HuH-7 (cell line): ENCODE measurements at regions not wholly inside any gene's neighbourhood (a gene's known extent, or its start where the extent isn't known, plus 50 kb on each side); places are given as distances from the start of the nearest gene placed in this dataset.
A peak's percentile ranks its signal among the peaks of the same experiment; 100 is the strongest.
"Not testable (repeated sequence)": the region's sequence is repeated elsewhere in the genome, so short reads cannot be mapped to it uniquely, and the experiment has no call there.

ENCODE experiments used
- DNase-seq: peaks from one replicate; pipeline ENCODE4 v3.0.0; 2011; ENCODE audit warnings: low spot score

DNA sequence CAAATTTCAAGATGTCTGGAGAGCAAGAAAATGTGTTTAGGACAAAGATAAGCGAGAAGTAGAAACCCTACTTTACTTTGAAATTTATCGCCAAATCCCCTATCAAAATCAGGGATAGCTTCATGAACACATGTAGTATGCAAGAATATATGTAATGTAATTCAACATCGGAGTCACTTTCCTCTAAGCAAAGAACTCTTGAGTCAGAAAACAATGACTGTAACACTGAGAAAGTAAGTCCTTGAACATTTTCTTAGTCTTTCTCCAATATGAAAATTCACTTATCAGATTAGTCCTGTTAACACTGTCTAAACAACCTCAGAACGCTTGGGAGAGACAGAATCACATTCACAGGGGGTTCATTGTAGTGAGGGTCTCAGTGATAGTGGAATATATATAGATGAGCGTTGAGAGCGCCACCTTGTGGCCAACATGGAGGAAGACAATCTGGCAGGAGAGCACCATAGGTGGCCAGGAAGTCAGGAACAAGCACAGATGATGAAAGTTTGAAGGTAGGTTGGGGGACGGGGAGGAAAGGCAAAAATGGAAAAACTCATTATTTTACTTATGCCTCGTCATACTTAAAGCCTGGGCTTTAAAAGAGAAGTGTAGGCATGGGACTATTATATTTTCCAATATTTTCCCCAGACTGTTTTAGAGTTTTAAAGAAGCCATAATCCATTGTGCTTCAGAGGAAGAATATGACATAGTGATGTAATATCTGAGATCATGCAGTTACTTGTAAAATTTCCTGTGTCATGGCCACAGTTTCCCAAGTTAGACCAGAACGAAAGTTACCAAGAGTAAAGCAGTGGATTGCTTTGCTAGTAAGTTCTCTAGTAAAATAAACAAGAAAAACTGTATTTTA lies 115.5 kb upstream of the GNAI1 start:
- peak; percentile 37 for DNase-seq

GRCh38 chr7:80017101-80017698 lies 117.4 kb upstream of the GNAI1 start:
- DNase-seq, result no peak

DNA sequence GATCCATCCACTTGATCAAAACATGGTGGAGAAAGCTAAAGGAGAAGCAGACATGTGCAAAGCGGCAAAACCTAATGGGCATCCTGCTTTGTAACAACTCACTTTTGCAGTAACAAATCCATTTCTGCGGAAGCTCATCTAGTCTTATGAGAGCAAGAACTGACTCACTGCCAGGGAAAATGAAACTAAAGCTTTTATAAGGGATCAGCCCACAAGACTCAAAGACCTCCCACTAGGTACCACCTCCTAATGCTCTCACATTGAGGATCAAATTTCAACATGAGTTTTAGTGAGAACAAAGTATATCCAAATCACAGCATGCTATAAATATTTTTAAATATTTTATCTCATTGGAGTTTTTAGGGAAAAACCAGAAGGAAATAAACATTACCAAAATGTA lies 120.1 kb upstream of the GNAI1 start:
- DNase-seq, result no peak

- DNase-seq, result no peak
Measured at GRCh38 chr7:80008039-80008438, 126.6 kb upstream of the GNAI1 start.

DNA sequence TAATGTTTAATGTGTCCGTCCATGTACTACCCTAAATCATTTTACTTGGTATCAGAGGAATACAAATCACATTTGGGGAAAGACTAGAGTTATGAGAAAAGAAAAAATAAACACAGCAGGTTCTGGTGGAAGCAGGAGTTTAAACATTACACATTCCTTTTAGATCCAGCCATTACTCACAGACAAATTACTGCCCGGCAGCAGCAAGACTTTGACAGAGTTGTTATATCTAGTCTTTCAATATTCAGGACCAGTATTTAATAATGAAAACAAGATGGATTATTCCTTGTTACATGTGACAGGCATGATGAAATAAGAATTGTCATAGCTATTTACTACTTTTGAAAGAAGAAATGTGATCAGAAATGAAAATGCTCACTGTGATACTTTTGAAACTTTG lies 131.8 kb upstream of the GNAI1 start:
- no peak for DNase-seq

DNA sequence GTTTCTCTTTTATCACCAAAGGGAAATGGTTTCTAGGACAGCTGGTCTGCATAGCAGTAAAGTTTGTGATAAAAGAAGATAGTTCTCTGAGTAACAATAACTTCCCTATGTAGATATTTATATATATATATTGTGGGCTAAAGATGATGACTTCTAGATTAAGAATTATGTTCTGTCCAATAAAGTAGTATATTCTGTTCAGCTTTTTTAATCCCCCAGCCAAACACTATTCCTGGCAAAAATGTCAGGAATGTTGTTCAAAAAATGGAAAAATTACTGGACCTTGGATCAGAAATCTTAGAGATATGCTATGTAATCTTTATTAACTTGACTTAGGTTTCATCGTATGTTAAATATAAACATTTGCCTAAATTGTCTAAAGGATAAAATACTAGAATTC lies 136.3 kb upstream of the GNAI1 start:
- no peak for DNase-seq

DNA sequence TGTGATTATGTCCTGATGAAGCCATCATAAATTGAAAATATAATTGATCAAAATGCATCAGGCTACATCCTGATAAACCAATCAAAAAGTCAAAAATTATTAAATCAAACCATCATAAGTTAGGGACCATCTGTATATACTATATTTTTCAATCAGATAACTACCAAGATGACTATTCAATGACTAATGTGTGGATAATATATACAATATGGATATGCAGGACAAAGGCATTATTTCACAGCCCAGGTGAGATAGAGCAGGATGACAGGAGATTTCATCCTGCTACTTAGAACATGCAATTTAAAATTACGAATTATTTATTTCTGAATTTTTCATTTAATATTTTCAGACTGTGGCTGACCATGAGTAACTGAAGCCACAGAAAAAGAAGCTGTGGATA lies 137.3 kb upstream of the GNAI1 start:
- DNase-seq, result no peak

DNA sequence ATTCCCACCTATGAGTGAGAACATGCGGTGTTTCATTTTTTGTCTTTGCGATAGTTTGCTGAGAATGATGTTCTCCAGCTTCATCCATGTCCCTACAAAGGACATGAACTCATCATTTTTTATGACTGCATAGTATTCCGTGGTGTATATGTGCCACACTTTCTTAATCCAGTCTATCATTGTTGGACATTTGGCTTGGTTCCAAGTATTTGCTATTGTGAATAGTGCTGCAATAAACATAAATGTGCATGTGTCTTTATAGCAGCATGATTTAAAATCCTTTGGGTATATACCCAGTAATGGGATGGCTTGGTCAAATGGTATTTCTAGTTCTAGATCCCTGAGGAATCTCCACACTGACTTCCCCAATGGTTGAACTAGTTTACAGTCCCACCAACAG lies 138.9 kb upstream of the GNAI1 start:
- not testable (repeated sequence) for DNase-seq

- DNase-seq, result no peak
Measured at GRCh38 chr7:79988653-79989052, 146.0 kb upstream of the GNAI1 start.

DNA sequence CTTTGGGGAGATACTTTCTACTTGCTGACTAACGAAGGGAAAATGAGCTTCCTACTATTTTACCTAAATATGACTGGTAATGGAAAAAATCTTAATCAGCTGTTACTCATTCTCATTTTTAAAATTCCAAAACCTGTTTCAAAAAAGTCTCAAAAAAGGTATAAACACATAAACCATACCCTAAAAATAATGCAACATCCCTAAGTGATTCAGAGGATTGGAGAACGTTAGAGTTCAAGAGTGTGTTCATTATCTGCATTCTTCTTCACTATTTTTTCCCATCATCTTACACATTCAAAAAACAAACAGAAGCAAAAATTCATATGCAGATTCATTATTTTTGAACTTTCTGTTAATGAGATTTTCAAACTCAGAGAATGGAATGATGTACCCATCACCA lies 150.4 kb upstream of the GNAI1 start:
- DNase-seq, result no peak

DNA sequence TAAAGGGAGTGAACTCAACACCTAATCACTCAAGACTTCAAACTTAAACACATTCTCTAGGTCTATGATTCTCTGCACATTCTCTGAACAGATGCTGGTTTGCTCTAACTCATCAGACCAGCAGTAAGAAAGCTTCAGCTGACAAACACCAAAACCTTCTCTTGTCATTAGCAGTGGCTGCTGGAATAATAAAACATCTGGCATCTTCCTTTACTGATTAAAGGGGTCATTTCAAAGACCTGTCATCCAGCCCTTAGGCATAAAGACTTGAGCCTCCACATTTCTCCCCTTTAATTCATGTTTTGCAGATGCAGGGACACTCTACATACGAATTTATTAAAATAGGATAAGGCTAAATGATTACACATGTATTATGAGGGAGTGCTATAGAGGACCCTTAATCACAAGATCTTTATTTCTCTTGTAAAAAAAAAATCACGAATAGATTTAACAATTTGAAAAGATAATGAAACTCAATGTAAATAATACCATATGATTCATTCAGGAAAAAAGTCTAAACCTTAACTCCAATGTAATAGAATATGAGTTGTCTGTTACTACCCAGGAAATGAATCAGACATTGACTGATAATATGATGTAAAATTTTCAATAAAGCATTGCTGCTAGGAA lies 152.4 kb upstream of the GNAI1 start:
- DNase-seq, result no peak

DNA sequence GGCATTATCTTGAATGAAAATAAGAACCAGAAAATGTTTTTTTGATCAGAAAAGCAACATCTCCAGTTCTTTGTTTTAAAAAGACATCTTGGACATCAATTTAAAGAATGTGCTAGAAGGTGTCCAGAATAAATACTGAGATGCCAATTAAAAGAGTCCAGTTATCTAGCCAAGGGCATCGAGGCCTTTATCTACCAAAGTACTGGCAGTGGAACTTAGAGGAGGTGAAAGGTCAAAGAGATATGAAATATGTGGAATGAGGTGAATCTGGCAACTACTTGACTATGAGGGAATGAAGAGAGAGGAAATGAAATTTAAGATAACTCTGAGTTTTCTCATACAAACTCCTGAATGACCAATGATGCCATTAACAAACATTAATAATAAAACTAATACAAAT lies 154.3 kb upstream of the GNAI1 start:
- DNase-seq, result no peak

GRCh38 chr7:79979437-79979836 lies 155.2 kb upstream of the GNAI1 start:
- DNase-seq, result no peak

DNA sequence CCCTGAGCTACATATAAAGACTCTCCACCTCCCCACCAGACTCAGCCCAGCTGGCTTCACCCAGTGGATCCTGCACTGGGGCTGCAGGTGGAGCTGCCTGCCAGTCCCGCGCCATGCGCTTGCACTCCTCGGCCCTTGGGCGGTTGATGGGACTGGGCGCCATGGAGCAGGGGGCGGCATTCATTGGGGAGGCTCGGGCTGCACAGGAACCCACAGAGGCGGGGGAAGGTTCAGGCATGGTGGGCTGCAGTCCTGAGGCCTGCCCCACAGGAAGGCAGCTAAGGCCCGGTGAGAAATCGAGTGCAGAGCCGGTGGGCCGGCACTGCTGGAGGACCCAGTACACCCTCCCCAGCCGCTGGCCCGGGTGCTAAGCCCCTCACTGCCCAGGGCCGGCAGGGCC lies 157.2 kb upstream of the GNAI1 start:
- DNase-seq, result no peak

DNA sequence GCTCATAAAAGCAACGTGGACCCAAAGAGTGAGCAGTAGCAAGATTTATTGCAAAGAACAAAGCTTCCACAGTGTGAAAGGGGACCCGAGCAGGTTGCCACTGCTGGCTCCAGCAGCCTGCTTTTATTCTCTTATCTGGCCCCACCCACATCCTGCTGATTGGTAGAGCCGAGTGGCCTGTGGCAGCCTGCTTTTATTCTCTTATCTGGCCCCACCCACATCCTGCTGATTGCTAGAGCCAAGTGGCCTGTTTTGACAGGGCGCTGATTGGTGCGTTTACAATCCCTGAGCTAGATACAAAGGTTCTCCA lies 158.0 kb upstream of the GNAI1 start:
- not testable (repeated sequence) for DNase-seq

DNA sequence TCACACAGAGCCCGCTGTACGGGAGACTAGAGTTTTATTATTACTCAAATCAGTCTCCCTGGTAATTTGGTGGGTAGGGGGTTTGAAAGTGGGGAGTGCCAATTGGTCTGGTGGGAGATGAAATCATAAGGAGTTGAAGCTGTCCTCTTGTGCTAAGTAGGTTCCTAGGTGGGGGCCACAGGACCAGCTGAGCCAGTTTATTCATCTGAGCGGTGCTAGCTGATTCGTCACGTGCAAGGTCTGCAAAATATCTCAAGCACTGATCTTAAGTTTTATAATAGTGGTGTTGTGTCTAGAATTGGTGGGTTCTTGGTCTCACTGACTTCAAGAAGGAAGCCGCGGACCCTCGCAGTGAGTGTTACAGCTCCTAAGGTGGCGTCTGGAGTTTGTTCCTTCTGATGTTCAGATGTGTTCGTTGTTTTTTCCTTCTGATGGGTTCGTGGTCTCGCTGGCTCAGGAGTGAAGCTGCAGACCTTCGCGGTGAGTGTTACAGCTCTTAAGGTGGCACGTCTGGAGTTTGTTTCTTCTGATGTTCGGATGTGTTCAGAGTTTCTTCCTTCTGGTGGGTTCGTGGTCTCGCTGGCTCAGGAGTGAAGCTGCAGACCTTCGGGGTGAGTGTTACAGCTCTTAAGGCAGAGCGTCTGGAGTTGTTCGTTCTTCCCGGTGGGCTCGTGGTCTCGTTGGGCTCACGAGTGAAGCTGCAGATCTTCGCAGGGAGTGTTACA lies 158.5 kb upstream of the GNAI1 start:
- not testable (repeated sequence) for DNase-seq

DNA sequence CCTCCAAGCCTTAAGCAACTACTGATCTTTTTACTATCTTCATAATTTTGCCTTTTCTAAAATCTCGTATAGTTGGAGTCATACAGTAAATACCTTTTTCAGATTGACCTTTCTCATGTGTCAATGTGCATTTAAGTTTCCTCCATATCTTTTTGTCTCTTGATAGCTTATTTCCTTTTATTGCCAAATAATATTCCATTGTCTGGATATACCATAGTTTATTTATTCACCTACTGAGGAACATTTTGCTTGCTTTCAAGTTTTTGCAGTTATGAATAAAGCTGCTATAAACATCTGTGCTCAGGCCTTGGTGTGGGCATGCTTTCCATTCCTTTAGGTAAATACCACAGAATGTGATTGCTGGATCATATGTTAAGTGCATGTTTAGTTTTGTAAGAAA lies 161.2 kb upstream of the GNAI1 start:
- DNase-seq, result no peak

DNA sequence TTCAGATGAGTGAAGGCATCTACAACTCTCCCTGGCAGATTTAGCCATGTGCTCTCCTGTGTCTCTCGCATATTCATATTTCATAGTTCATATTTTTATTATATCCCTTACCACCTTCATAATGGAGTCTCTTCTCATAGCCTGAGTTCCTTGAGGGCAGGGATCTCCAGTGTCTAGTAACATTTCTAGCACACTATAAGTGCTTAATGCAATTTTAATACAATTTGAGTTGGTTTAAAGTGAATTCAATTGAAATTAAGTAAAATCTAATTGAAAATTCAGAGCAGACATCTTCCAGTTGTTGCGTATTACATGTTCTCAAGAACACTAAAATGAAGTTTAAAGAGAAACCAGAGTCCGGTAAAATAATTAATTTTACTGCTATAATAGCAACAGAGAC lies 163.6 kb upstream of the GNAI1 start:
- DNase-seq, result no peak

- DNase-seq, result no peak
Measured at GRCh38 chr7:79968894-79969293, 165.7 kb upstream of the GNAI1 start.

GRCh38 chr7:79968077-79968648 lies 166.5 kb upstream of the GNAI1 start:
- no peak for DNase-seq

DNA sequence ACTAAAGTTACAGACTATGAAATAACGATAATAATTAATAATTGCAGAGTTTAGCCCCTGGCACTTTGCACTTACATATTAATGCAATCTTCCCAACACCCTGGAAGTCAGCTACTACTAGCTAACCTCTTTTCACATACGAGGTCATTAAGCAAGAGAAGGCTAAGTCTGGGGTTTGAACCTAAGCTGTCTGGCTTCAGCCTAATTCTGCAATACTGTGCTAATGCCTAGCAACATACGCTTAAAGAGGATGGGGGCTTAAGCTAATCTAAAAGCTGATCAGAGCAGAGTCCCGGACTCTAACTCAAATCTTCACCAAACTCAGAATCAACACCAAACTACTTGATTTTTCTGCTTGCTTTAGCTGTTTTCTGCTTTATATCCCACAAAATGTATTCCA lies 168.7 kb upstream of the GNAI1 start:
- DNase-seq, result no peak

DNA sequence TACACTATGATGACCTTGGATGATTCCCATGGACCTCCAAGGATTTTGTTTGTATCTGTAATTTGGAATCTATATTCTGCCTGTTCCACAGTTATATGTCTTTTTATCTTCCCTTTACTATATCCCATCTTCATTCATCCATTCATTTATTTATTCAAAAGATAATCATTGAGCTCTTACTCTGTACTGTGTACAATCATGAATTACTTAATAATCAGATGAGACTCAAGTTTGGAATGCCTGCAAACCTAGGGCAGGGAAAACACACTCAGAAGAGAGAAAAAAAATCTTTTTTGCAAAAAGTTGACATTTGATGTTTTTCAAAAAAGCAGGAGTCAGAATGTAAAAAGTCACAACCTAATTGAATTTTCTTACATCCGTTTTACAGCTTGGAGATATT lies 170.2 kb upstream of the GNAI1 start:
- DNase-seq, result no peak

DNA sequence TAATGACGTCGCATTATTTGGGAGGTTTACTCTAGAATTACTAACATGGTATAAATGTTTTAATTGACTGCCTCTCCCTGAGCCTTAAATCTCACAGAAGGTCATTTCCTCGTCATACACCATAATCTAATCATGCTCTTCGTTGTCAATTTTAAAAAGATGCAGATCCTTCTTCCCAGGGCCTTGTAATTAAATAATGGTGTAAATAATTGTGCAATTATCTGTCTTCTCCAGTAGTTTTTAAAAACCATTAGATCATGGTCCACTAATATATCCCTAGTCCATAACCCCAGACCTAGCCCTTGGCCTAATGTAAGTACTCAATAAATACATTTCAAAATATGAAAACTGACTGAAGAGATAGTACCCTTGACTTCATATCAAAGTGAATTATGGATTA lies 181.5 kb upstream of the GNAI1 start:
- DNase-seq, result no peak
